Muscle of leg (tissue), 3 donors: ENCODE measurements at regions not wholly inside any gene's neighbourhood (a gene's known extent, or its start where the extent isn't known, plus 50 kb on each side); places are given as distances from the start of the nearest gene placed in this dataset.

Source experiments
- DNase-seq: peaks from one replicate; pipeline ENCODE4 v3.0.0; 2013
- H3K27ac ChIP-seq: one replicate; pipeline ENCODE4 v1.5.1; 2013; ENCODE audit warnings: mild to moderate bottlenecking, low read length, control low read depth
- H3K27me3 ChIP-seq: one replicate; pipeline ENCODE4 v1.6.1; 2013; ENCODE audit warnings: low read length; ENCODE audit not compliant: control insufficient read depth, insufficient read depth
- H3K36me3 ChIP-seq: one replicate; pipeline ENCODE4 v1.6.1; 2013; ENCODE audit warnings: low read length; ENCODE audit not compliant: control insufficient read depth, insufficient read depth
- H3K4me1 ChIP-seq: one replicate; pipeline ENCODE4 v1.6.1; 2013; ENCODE audit warnings: low read length; ENCODE audit not compliant: control insufficient read depth, insufficient read depth
- H3K4me3 ChIP-seq: one replicate; pipeline ENCODE4 v1.5.1; 2013; ENCODE audit warnings: low read length, control low read depth
- H3K9me3 ChIP-seq: replicated peaks from 2 replicates; pipeline ENCODE4 v1.6.1; 2013; ENCODE audit warnings: low read depth, low read length; ENCODE audit not compliant: control insufficient read depth
- WGBS: methylation state at CpG from one replicate; pipeline ENCODE4 v1.1.5; 2013; ENCODE audit warnings: missing lambda C conversion rate; ENCODE audit not compliant: insufficient coverage; 5-methylcytosine and 5-hydroxymethylcytosine counted together

DNA sequence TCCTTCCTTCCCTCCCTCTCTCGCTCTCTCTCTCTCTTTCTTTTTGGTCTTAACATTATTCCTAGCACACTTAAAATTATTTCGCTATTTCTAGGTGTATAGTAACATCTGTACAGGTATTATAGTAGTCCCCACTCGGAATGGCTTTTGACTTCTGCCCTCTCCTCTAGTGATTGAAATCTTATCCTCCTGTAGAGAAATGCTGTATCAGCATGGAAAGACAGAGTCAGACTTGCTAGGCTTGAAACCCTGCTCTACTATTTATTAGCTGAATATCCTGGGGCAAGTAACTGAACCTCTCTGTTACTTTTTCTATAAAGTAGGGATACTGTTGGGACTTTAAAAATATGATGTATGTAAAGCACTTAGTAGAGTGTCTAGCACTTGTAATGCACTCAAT lies 681.9 kb upstream of the C9orf72 start:
- DNase-seq, result no peak
- no CpG with 5 or more reads among the region's 3 CpGs for WGBS
- no peak overlapping the region for H3K4me3 ChIP-seq

DNA sequence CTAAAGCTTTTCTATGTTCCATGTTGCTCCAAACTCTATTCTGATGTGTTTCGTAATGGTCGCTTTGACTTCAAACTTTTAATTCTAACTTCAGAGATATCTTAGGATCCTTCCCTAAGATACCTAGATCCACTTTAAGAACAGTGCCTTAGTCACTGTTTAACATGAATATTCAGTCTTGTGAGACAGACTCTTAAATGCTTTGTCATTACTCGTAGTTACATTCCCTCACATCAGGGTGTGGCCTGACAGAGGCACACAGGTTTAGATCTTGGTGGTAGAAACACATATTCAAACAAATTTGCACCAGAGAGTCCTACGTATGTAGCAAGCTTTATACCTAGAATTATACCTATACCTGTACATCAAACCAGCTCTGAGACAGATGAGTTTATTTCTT lies 687.0 kb upstream of the C9orf72 start:
- Histone ChIP-seq H3K4me3 (no peak overlapping the region), H3K27ac (no peak overlapping the region), H3K9me3 (no peaks in the 10 kb centered on the region), H3K27me3 (no peaks in the 10 kb centered on the region), H3K4me1 (no peaks in the 10 kb centered on the region), H3K36me3 (no peaks in the 10 kb centered on the region)
- no peak for DNase-seq
- no CpG with 5 or more reads among the region's 4 CpGs for WGBS

More for the DNA sequence above, 681.9 kb upstream of the C9orf72 start:
- Histone ChIP-seq H3K4me1 (no peaks in the 10 kb centered on the region), H3K9me3 (no peaks in the 10 kb centered on the region), H3K36me3 (no peaks in the 10 kb centered on the region), H3K27me3 (no peaks in the 10 kb centered on the region), H3K27ac (no peak overlapping the region)

DNA sequence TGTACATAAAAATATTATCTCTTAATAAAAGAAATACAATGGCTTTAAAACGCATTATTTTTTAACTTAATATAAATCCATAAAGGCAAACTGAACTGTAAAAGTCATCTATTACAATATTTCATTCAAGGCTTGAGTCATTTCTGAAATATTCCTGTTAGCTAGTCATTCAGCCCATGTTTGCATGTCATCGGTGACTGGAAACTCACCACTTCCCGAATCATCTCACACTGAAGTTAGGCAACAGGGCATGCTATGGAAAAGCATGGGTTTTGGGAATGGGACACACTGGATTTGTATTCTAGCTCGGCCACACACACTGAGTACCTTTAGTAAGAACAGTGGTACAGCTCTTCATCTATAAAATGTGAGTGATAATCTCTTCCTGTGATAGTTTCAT lies 691.1 kb upstream of the C9orf72 start:
- H3K27me3 ChIP-seq, result no peaks in the 10 kb centered on the region
- no CpG with 5 or more reads among the region's 4 CpGs for WGBS
- H3K4me1 ChIP-seq, result no peaks in the 10 kb centered on the region
- no peak for DNase-seq
- H3K36me3 ChIP-seq, result no peaks in the 10 kb centered on the region
- no peak overlapping the region for H3K4me3 ChIP-seq
- no peak overlapping the region for H3K27ac ChIP-seq
- H3K9me3 ChIP-seq, result no peaks in the 10 kb centered on the region

DNA sequence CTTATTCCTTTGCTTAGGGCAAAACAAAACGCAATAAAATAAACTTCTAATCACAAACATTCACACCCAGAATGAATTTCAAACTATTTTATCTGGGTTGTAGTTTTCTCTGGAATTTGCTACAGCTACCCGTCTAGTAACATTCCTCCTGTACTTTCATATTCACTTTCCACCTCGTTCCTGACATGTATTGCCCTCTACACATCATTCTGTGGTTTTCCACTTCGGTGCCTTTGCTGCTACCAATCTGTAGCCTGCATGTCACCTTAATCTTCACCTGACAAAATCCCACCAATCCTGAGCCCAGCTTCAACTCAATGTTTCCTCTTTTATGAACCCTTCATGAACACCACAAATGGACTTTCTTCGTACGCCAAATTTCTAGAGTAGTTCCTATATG lies 694.1 kb upstream of the C9orf72 start:
- H3K4me1 ChIP-seq, result peaks cover 3% of the 10 kb centered on the region
- DNase-seq, result no peak
- no peak overlapping the region for H3K27ac ChIP-seq
- no peaks in the 10 kb centered on the region for H3K9me3 ChIP-seq
- no peak overlapping the region for H3K4me3 ChIP-seq
- H3K36me3 ChIP-seq, result no peaks in the 10 kb centered on the region
- H3K27me3 ChIP-seq, result no peaks in the 10 kb centered on the region
- 88% methylated on average over 5 of the region's 6 CpGs for WGBS

DNA sequence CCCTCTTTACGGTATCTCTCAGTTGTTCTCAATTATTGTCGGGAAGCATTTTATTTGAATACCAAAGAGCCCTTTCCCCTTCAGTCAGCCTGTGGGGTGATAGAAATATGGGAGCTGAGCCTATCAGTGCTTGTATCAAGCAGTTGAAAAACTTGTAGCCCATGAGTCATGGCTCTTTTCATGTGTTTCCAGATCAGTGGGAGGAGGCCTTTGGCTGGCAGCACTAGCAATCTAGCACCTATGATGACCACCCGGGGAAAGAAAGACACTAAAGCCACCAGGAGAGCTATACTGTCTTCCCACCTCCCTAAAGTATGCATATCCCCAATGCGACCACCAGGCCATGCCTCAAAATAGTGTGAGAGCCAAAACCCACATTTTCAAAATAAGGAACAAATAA lies 696.9 kb upstream of the C9orf72 start:
- DNase-seq, result no peak
- Histone ChIP-seq H3K4me1 (peaks cover 3% of the 10 kb centered on the region), H3K9me3 (no peaks in the 10 kb centered on the region), H3K27ac (peak overlapping the region; percentile 11), H3K36me3 (no peaks in the 10 kb centered on the region), H3K4me3 (no peak overlapping the region), H3K27me3 (no peaks in the 10 kb centered on the region)
- WGBS, result 80% methylated on average over 1 of the region's 4 CpGs

DNA sequence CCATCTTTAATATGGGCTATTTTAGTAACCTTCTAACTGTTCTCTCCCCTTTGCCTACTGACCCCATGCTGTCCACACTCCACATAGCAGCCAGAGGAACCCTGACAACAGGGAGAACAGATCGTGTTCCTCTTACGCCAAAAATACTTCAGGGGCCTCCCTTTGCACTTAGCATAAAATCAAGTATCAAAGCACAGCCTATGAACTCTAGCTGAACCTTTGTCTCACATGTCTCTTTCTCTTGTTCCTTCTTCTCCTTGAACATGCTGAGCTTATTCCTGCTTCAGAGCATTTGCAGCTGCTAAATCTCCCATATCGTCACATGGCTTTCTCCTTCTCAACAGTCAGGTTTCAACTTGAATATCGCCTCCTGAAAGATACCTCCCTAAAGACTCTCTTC lies 698.8 kb upstream of the C9orf72 start:
- DNase-seq, result peak; percentile 72
- Histone ChIP-seq H3K4me3 (no peak overlapping the region), H3K9me3 (no peaks in the 10 kb centered on the region), H3K36me3 (no peaks in the 10 kb centered on the region), H3K27ac (peak overlapping the region; percentile 68), H3K27me3 (no peaks in the 10 kb centered on the region), H3K4me1 (peaks cover 3% of the 10 kb centered on the region)
- 65% methylated on average over 2 of the region's 4 CpGs for WGBS

DNA sequence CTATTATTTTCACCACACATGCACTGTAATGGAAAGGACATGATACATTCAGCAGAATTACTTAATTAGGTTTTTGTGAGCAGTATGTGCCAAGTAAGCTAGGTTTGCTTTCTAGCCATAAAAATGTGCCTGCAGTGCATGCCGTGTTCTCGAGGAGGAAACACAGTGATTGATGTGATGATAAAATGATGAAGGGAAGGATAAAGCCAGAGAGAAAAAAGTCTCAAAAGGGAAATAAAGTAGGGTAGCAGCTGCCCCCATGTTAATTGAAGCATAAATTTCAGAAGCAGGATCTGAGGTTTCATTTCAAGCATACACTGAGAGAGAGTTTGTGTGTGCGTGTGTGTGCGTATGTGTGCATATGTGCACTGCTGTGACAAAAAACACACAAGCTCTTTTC lies 714.2 kb upstream of the C9orf72 start:
- no peak overlapping the region for H3K4me3 ChIP-seq
- H3K36me3 ChIP-seq, result no peaks in the 10 kb centered on the region
- no peaks in the 10 kb centered on the region for H3K4me1 ChIP-seq
- H3K9me3 ChIP-seq, result no peaks in the 10 kb centered on the region
- DNase-seq, result no peak
- no peak overlapping the region for H3K27ac ChIP-seq
- no peaks in the 10 kb centered on the region for H3K27me3 ChIP-seq
- WGBS, result 0% methylated on average over 1 of the region's 4 CpGs

DNA sequence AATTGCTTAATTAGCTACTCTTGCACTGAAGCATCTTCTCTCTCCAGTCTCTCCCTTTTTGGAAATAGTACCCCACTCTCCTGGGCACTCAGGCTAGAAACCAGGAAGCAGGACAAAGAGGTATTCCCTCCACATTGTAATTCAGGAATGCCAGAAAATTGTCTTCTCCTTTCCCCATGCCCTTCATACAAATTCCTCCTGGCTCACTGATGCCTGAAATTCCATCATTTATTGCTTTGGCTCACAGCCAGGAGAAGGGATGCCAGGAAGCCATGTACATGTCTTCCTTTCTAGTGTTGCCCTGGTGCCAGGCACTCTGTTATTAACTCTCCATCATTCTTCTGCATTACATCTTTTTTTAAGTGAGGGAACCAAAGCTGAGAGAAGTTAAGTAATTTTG lies 716.5 kb upstream of the C9orf72 start:
- DNase-seq, result no peak
- Histone ChIP-seq H3K9me3 (no peaks in the 10 kb centered on the region), H3K36me3 (no peaks in the 10 kb centered on the region), H3K4me3 (no peak overlapping the region), H3K27ac (no peak overlapping the region), H3K4me1 (no peaks in the 10 kb centered on the region), H3K27me3 (no peaks in the 10 kb centered on the region)

DNA sequence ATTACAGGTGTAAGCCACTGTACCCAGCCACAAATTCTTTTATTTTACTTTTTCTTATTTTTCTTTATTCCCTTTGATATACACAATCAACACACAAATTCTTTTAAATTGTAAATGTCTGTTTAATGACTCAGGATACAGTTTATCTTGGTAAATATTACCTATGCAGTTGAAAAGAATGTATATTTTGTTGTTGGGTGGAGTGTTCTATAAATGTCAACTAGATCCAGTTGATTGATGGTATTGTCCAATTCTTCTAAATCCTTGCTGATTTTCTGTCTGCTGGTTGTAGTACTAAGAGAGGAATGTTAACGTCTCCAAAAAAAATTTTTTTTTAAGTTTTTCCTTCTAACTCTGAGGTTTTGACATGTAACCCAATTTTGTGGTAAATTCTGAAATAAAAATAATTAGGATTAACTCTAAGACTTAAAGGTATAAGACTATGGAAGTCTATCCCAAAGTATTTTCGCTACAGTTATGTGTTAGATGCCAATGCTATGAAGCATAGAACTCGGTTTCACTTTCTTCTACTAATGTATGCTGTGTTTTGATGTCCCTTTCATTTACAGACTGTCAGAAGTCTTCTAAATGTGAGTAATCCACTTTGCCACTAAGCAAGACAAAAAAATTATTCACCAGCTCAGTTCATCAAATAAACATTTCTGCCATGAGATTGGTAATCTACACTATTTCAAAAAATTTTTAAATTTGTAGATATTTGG lies 720.2 kb upstream of the C9orf72 start:
- no peaks in the 10 kb centered on the region for H3K4me1 ChIP-seq
- H3K4me3 ChIP-seq, result no peak overlapping the region
- no peaks in the 10 kb centered on the region for H3K9me3 ChIP-seq
- no peaks in the 10 kb centered on the region for H3K27me3 ChIP-seq
- no CpG with 5 or more reads among the region's 3 CpGs for WGBS
- H3K27ac ChIP-seq, result no peak overlapping the region
- DNase-seq, result no peak
- H3K36me3 ChIP-seq, result no peaks in the 10 kb centered on the region

DNA sequence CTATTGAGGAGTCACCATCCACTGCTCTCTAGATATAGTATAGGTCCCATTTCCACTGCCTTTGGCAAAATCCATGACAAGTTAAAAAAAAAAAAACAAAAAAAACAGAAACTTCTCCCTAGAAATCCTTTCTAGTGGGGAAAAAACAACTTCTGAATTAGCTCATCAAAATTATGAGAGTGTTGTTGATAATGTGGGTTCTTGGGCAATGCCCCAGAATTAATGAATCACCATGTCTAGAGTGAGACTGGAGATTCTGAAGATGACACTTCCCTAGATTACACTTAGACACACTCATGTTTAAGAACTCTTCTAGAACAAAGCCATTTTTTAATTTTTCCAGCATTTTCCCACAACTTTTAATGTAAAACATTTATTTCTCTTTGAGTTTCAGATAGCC lies 728.0 kb upstream of the C9orf72 start:
- H3K4me1 ChIP-seq, result no peaks in the 10 kb centered on the region
- H3K27me3 ChIP-seq, result no peaks in the 10 kb centered on the region
- no peak for DNase-seq
- H3K36me3 ChIP-seq, result no peaks in the 10 kb centered on the region
- no peak overlapping the region for H3K27ac ChIP-seq
- H3K4me3 ChIP-seq, result no peak overlapping the region
- no peaks in the 10 kb centered on the region for H3K9me3 ChIP-seq

DNA sequence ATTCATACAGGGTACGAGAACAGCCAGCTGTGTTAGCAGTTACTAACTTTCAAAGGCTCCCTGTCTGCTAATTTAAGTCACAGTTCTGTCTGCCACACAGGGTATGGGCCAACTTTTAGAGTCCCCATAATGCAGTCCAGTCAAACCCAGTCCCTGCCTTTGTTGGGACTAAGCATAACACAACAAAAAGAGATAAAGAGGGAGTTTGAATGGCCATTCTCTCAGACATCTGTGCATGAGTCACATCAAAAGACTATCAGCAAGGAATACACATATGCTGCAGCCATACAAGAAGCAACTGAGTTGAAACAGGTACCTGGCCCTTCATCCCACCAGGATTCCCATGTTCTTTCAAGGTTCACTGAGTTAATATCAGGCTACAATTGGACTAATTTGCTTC lies 744.5 kb upstream of the C9orf72 start:
- H3K4me3 ChIP-seq, result no peak overlapping the region
- H3K9me3 ChIP-seq, result no peaks in the 10 kb centered on the region
- DNase-seq, result no peak
- H3K27me3 ChIP-seq, result no peaks in the 10 kb centered on the region
- no peaks in the 10 kb centered on the region for H3K36me3 ChIP-seq
- H3K4me1 ChIP-seq, result no peaks in the 10 kb centered on the region
- no peak overlapping the region for H3K27ac ChIP-seq
- WGBS, result no CpG with 5 or more reads among the region's 1 CpG
